GM21423 (cell line): ENCODE measurements at regions not wholly inside any gene's neighbourhood (a gene's known extent, or its start where the extent isn't known, plus 50 kb on each side); places are given as distances from the start of the nearest gene placed in this dataset.
"Not testable (repeated sequence)": the region's sequence is repeated elsewhere in the genome, so short reads cannot be mapped to it uniquely, and the experiment has no call there.

Experiments used
- ATAC-seq: cut with Tn5 transposase; IDR thresholded peaks from one replicate; pipeline ENCODE4 v1.9.1; 2021; ENCODE audit warnings: mild to moderate bottlenecking, moderate library complexity; ENCODE audit not compliant: unreplicated experiment

DNA sequence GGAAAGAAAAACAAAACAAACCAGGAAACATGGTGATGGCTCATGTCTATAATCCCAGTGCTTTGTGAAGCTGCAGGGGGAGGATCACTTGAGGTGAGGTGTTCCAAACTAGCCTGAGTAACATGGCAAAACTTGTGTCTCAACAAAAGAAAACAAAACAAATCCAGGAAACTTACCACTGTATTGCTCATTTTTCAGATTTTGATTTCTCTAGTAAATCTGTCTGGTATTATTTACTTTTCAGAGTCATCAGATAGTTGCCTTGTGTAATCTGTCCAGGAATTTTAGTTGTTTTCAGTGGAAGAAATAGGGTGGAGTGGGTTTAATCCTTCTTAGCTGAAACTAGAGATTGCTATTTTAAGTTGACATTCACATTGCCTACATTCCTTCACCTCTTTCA, 91.8 kb upstream of the ALCAM start:
- no peak for ATAC-seq

DNA sequence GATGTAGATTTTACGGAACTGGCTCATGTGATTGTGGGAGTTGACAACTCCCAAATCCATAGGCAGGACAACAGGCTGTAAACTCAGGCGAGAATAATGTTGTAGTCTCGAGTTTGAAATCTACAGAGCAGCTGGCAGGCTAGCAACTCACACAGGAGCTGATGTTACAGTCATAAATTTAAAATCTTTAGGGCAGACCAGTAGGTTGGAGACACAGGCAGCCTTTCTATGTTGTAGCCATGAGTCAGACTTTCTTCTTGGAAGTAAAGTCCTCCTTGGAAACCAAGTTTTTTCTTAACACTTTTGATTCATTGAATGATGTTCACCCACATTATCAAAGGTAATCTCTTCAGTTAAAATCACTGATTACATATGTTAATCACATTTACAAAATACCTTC, 89.1 kb upstream of the ALCAM start:
- ATAC-seq = no peak

- no peak for ATAC-seq
Observed at GRCh38 chr3:105278688-105279087, 88.0 kb upstream of the ALCAM start.

DNA sequence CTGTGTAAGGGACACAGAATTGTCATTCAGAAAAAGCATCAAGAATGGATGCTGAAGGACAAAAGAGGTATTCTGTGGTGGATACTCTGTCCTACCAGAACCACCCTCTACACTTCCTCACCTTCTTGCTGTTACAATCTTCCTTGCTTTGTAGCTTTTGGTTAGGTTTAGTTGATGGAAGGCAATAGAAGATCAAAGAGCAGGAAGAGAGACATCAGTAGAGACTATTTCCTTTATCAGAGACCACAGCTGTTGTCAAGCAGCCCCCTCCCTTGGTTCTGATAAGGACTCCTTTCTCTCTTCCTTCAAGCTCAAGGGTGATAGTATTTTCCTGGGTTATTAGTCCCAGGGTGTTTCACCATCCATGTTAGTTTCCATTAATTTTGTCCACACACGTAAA, 84.7 kb upstream of the ALCAM start:
- no peak for ATAC-seq

GRCh38 chr3:105284876-105285275, 81.8 kb upstream of the ALCAM start:
- no peak for ATAC-seq

- ATAC-seq = no peak
Observed at GRCh38 chr3:105285653-105286241, 81.0 kb upstream of the ALCAM start.

DNA sequence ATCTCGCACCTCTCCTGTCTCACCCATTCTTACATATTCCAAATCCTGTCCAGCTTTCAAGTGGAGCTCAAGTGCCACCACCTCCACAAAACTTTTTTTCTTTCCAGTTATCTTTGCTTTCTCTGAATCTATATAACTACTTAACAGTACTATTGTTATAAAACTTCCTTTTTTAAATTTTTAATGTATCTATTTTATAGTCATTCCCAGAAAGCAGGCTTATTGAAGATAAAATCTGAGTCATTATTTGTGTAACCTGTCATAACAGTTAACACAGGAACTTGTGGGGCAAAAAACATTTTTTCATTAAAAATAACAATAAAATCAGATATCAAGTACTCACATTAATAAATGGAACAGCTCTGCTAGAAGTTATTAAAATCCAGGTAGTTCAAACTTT, 73.3 kb upstream of the ALCAM start:
- ATAC-seq = no peak

- ATAC-seq = not testable (repeated sequence)
Observed at GRCh38 chr3:105296182-105296822, 70.4 kb upstream of the ALCAM start.

DNA sequence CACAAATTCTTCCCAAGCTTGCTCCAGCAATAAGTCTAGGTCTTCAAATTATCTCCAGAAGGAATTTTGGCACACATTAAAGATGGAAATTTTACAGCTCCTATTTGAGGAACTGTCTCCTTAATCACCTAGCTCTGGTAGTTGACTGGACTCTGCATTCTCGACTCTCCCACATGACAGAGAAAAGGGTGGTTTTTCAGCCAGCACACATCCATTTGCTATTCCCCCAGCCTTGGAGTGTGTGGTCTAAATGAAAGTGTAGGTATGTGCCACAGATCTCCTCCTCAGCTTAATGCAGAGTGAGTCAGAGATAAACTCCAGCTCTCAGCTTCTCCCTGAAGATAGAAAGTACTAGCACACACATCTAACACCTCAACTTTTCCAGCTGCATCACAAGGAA, 62.2 kb upstream of the ALCAM start:
- no peak for ATAC-seq

DNA sequence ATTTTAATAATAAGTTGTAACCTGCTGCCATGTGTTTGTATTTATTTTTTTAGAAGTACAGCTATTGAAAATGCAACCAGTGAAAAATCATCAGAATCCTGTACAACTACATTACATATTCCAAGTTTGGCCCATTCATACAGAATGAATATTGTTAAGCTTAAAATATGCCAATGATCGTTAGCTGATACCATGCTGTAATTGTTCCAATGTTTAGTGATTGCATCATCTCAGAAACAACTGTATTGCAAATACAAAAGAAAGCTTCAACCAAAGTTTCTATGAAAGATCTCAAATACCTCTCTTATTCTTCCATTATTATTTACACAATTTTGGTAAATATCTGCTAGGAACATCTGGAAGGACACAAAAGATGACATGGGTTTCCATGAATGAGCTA, 51.6 kb upstream of the ALCAM start:
- ATAC-seq = no peak

- ATAC-seq = no peak
Observed at GRCh38 chr3:105315815-105316214, 50.9 kb upstream of the ALCAM start.

- ATAC-seq = no peak
Observed at GRCh38 chr3:105316331-105316730, 50.4 kb upstream of the ALCAM start.
